ENCODE measurements at regions not wholly inside any gene's neighbourhood (a gene's known extent, or its start where the extent isn't known, plus 50 kb on each side); places are given as distances from the start of the nearest gene placed in this dataset.

DNA sequence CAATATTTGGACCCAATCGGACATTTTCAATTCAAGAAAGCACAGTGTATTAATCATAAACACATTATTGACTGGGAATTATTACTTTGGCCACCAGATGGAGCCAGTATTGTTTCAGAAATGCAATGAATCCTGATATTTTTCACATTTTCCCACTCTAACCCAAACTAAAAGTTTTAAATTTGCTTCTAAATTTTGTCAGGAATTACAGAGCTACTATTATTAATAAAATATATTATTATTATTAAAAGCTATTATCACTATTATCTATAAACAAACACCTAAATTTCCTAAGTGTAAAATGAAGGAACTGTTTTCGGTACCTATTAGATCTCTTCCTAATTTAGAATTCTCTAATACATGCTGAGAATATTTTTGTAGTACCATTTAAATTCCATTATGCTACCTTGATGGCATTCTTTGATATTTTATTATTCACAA, 245.3 kb downstream of the OGFRL1 start (continued):
- TF ChIP-seq CSDC2 (CRISPR knock-in tag; IDR thresholded peaks at IDR 0.05), result no peak
- no peak for TF ChIP-seq SNAI2 (CRISPR knock-in tag; IDR thresholded peaks at IDR 0.05)
- no peak for TF ChIP-seq ZFP30 (CRISPR knock-in tag; IDR thresholded peaks at IDR 0.05)

DNA sequence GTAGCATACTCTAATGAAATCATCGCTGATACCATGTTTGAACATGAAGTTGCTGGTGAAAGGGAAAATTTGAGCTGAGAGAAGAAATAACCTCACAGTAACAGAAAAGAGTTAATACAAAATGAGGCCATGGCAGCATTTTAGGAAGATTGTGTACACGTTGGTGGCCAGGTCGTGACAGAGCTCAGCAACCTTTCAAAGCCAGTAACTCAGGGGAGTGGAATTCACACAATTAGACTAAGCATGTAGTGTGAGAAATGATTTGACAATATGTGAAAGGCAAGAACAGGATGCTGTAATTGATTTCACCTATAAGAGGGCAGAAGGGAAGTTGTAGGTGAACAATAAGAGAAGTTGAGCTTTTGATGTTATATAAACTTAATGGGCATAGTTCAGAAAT, 246.3 kb downstream of the OGFRL1 start:
- ATAC-seq, result no peak

DNA sequence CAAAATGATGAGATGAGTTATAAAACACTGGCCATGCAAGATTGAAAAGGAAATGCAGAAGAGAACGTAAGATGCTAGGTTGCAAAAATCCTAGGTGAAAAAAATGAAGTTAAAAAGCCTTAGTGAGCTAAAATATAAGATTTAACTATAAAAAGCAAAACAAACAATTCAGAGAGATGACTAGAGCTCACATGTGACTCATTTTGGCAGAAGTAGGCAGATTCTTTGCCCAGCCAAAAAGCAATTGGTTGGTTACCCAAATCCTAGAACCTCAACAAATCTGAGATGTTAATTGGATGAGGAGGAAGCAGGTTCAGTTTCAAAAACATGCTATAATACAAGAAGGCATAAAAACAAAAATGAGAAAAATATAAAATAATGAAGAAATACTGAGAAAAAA, 249.1 kb downstream of the OGFRL1 start:
- no peak for ATAC-seq
- TF ChIP-seq SNAI2 (CRISPR knock-in tag; IDR thresholded peaks at IDR 0.05) (no peak), RARB (CRISPR knock-in tag; IDR thresholded peaks at IDR 0.05) (no peak), TOX (CRISPR knock-in tag; IDR thresholded peaks at IDR 0.05; ENCODE audit: borderline replicate concordance) (no peak), ZFP3 (CRISPR knock-in tag; IDR thresholded peaks at IDR 0.05) (no peak), ZFP30 (CRISPR knock-in tag; IDR thresholded peaks at IDR 0.05) (no peak), GLIS3 (CRISPR knock-in tag; IDR thresholded peaks at IDR 0.05) (no peak), ARNTL (CRISPR knock-in tag; IDR thresholded peaks at IDR 0.05; ENCODE audit: borderline replicate concordance, low read depth) (no peak), ZNF565 (CRISPR knock-in tag; conservative IDR thresholded peaks at IDR 0.05; ENCODE audit: low read depth) (no peak), BACH2 (CRISPR knock-in tag; IDR thresholded peaks at IDR 0.05; ENCODE audit: borderline replicate concordance) (no peak), TCF4 (CRISPR knock-in tag; IDR thresholded peaks at IDR 0.05; ENCODE audit: borderline replicate concordance) (no peak), CSDC2 (CRISPR knock-in tag; IDR thresholded peaks at IDR 0.05) (no peak), ESRRG (CRISPR knock-in tag; IDR thresholded peaks at IDR 0.05) (no peak)
- TF ChIP-seq, protein P1, sequence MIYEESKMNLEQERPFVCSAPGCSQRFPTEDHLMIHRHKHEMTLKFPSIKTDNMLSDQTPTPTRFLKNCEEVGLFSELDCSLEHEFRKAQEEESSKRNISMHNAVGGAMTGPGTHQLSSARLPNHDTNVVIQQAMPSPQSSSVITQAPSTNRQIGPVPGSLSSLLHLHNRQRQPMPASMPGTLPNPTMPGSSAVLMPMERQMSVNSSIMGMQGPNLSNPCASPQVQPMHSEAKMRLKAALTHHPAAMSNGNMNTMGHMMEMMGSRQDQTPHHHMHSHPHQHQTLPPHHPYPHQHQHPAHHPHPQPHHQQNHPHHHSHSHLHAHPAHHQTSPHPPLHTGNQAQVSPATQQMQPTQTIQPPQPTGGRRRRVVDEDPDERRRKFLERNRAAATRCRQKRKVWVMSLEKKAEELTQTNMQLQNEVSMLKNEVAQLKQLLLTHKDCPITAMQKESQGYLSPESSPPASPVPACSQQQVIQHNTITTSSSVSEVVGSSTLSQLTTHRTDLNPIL (CRISPR knock-in tag; IDR thresholded peaks at IDR 0.05; ENCODE audit: low read depth), result no peak
- TF ChIP-seq, protein P2, sequence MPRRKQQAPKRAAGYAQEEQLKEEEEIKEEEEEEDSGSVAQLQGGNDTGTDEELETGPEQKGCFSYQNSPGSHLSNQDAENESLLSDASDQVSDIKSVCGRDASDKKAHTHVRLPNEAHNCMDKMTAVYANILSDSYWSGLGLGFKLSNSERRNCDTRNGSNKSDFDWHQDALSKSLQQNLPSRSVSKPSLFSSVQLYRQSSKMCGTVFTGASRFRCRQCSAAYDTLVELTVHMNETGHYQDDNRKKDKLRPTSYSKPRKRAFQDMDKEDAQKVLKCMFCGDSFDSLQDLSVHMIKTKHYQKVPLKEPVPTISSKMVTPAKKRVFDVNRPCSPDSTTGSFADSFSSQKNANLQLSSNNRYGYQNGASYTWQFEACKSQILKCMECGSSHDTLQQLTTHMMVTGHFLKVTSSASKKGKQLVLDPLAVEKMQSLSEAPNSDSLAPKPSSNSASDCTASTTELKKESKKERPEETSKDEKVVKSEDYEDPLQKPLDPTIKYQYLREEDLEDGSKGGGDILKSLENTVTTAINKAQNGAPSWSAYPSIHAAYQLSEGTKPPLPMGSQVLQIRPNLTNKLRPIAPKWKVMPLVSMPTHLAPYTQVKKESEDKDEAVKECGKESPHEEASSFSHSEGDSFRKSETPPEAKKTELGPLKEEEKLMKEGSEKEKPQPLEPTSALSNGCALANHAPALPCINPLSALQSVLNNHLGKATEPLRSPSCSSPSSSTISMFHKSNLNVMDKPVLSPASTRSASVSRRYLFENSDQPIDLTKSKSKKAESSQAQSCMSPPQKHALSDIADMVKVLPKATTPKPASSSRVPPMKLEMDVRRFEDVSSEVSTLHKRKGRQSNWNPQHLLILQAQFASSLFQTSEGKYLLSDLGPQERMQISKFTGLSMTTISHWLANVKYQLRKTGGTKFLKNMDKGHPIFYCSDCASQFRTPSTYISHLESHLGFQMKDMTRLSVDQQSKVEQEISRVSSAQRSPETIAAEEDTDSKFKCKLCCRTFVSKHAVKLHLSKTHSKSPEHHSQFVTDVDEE (CRISPR knock-in tag; IDR thresholded peaks at IDR 0.05), result no peak
- TF ChIP-seq, protein P3, sequence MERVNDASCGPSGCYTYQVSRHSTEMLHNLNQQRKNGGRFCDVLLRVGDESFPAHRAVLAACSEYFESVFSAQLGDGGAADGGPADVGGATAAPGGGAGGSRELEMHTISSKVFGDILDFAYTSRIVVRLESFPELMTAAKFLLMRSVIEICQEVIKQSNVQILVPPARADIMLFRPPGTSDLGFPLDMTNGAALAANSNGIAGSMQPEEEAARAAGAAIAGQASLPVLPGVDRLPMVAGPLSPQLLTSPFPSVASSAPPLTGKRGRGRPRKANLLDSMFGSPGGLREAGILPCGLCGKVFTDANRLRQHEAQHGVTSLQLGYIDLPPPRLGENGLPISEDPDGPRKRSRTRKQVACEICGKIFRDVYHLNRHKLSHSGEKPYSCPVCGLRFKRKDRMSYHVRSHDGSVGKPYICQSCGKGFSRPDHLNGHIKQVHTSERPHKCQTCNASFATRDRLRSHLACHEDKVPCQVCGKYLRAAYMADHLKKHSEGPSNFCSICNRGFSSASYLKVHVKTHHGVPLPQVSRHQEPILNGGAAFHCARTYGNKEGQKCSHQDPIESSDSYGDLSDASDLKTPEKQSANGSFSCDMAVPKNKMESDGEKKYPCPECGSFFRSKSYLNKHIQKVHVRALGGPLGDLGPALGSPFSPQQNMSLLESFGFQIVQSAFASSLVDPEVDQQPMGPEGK (CRISPR knock-in tag; IDR thresholded peaks at IDR 0.05; ENCODE audit: borderline replicate concordance), result no peak
- TF ChIP-seq, protein P4, sequence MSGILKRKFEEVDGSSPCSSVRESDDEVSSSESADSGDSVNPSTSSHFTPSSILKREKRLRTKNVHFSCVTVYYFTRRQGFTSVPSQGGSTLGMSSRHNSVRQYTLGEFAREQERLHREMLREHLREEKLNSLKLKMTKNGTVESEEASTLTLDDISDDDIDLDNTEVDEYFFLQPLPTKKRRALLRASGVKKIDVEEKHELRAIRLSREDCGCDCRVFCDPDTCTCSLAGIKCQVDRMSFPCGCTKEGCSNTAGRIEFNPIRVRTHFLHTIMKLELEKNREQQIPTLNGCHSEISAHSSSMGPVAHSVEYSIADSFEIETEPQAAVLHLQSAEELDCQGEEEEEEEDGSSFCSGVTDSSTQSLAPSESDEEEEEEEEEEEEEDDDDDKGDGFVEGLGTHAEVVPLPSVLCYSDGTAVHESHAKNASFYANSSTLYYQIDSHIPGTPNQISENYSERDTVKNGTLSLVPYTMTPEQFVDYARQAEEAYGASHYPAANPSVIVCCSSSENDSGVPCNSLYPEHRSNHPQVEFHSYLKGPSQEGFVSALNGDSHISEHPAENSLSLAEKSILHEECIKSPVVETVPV (CRISPR knock-in tag; IDR thresholded peaks at IDR 0.05), result no peak

More for the DNA sequence above, 246.3 kb downstream of the OGFRL1 start:
- TF ChIP-seq ESRRG (CRISPR knock-in tag; IDR thresholded peaks at IDR 0.05) (no peak), ZFP3 (CRISPR knock-in tag; IDR thresholded peaks at IDR 0.05) (no peak), CSDC2 (CRISPR knock-in tag; IDR thresholded peaks at IDR 0.05) (no peak), TOX (CRISPR knock-in tag; IDR thresholded peaks at IDR 0.05; ENCODE audit: borderline replicate concordance) (no peak), OSR1 (CRISPR knock-in tag; IDR thresholded peaks at IDR 0.05) (no peak), ARNTL (CRISPR knock-in tag; IDR thresholded peaks at IDR 0.05; ENCODE audit: borderline replicate concordance, low read depth) (no peak), PPARA (CRISPR knock-in tag; IDR thresholded peaks at IDR 0.05; ENCODE audit: borderline replicate concordance) (no peak), ZNF70 (CRISPR knock-in tag; IDR thresholded peaks at IDR 0.05) (no peak), BACH2 (CRISPR knock-in tag; IDR thresholded peaks at IDR 0.05; ENCODE audit: borderline replicate concordance) (no peak), ZNF8 (CRISPR knock-in tag; IDR thresholded peaks at IDR 0.05) (no peak), ISL1 (CRISPR knock-in tag; IDR thresholded peaks at IDR 0.05) (no peak), ZNF565 (CRISPR knock-in tag; conservative IDR thresholded peaks at IDR 0.05; ENCODE audit: low read depth) (no peak), TCF4 (CRISPR knock-in tag; IDR thresholded peaks at IDR 0.05; ENCODE audit: borderline replicate concordance) (no peak), GLIS3 (CRISPR knock-in tag; IDR thresholded peaks at IDR 0.05) (no peak), ZC3H10 (CRISPR knock-in tag; IDR thresholded peaks at IDR 0.05) (no peak), ZFP30 (CRISPR knock-in tag; IDR thresholded peaks at IDR 0.05) (no peak), RARB (CRISPR knock-in tag; IDR thresholded peaks at IDR 0.05) (no peak)
- TF ChIP-seq, protein P1 (CRISPR knock-in tag; IDR thresholded peaks at IDR 0.05; ENCODE audit: low read depth), result no peak
- TF ChIP-seq, protein P4 (CRISPR knock-in tag; IDR thresholded peaks at IDR 0.05), result no peak
- TF ChIP-seq, protein P2 (CRISPR knock-in tag; IDR thresholded peaks at IDR 0.05), result no peak

All from SK-N-SH treated with all-trans-retinoic acid at 6 μM for 48 hours (cell line).